ENCODE measurements at regions not wholly inside any gene's neighbourhood (a gene's known extent, or its start where the extent isn't known, plus 50 kb on each side); places are given as distances from the start of the nearest gene placed in this dataset.

- H3K4me3 ChIP-seq (ENCODE audit: low read depth, low read length): no peak overlapping the region
- TF ChIP-seq CTCF (IDR thresholded peaks at IDR 0.05; ENCODE audit: low read depth, low read length) (no peak), POLR2A (IDR thresholded peaks at IDR 0.05; ENCODE audit: extremely low read depth, insufficient read length) (no peak), MAX (IDR thresholded peaks at IDR 0.05; ENCODE audit: low read depth, low read length) (no peak), MYC (IDR thresholded peaks at IDR 0.05; ENCODE audit: low read depth, low read length) (no peak)
- no peak for DNase-seq (ENCODE audit: low read depth)
Observed at GRCh38 chr3:72569754-72570440, 278.3 kb downstream of the SHQ1 start.

- no peak overlapping the region for H3K4me3 ChIP-seq (ENCODE audit: low read depth, low read length)
- no peak for DNase-seq (ENCODE audit: low read depth)
- TF ChIP-seq POLR2A (IDR thresholded peaks at IDR 0.05; ENCODE audit: extremely low read depth, insufficient read length): no peak
- TF ChIP-seq MYC (IDR thresholded peaks at IDR 0.05; ENCODE audit: low read depth, low read length): no peak
- no peak for TF ChIP-seq MAX (IDR thresholded peaks at IDR 0.05; ENCODE audit: low read depth, low read length)
- TF ChIP-seq CTCF (IDR thresholded peaks at IDR 0.05; ENCODE audit: low read depth, low read length): no peak
Observed at GRCh38 chr3:72568083-72568482, 280.2 kb downstream of the SHQ1 start.

GRCh38 chr3:72567474-72567873 lies 280.8 kb downstream of the SHQ1 start:
- no peak for TF ChIP-seq MAX (IDR thresholded peaks at IDR 0.05; ENCODE audit: low read depth, low read length)
- TF ChIP-seq POLR2A (IDR thresholded peaks at IDR 0.05; ENCODE audit: extremely low read depth, insufficient read length): no peak
- TF ChIP-seq CTCF (IDR thresholded peaks at IDR 0.05; ENCODE audit: low read depth, low read length): no peak
- TF ChIP-seq MYC (IDR thresholded peaks at IDR 0.05; ENCODE audit: low read depth, low read length): no peak
- no peak for DNase-seq (ENCODE audit: low read depth)
- no peak overlapping the region for H3K4me3 ChIP-seq (ENCODE audit: low read depth, low read length)

- H3K4me3 ChIP-seq (ENCODE audit: low read depth, low read length): no peak overlapping the region
- no peak for TF ChIP-seq MAX (IDR thresholded peaks at IDR 0.05; ENCODE audit: low read depth, low read length)
- TF ChIP-seq CTCF (IDR thresholded peaks at IDR 0.05; ENCODE audit: low read depth, low read length): no peak
- TF ChIP-seq POLR2A (IDR thresholded peaks at IDR 0.05; ENCODE audit: extremely low read depth, insufficient read length): no peak
- TF ChIP-seq MYC (IDR thresholded peaks at IDR 0.05; ENCODE audit: low read depth, low read length): no peak
- DNase-seq (ENCODE audit: low read depth): no peak
Observed at GRCh38 chr3:72565593-72565992, 282.7 kb downstream of the SHQ1 start.

- no peak overlapping the region for H3K4me3 ChIP-seq (ENCODE audit: low read depth, low read length)
- DNase-seq (ENCODE audit: low read depth): no peak
- TF ChIP-seq MYC (IDR thresholded peaks at IDR 0.05; ENCODE audit: low read depth, low read length): no peak
- no peak for TF ChIP-seq MAX (IDR thresholded peaks at IDR 0.05; ENCODE audit: low read depth, low read length)
- TF ChIP-seq POLR2A (IDR thresholded peaks at IDR 0.05; ENCODE audit: extremely low read depth, insufficient read length): no peak
- TF ChIP-seq CTCF (IDR thresholded peaks at IDR 0.05; ENCODE audit: low read depth, low read length): no peak
Observed at GRCh38 chr3:72563690-72564370, 284.4 kb downstream of the SHQ1 start.
